ENCODE measurements at regions not wholly inside any gene's neighbourhood (a gene's known extent, or its start where the extent isn't known, plus 50 kb on each side); places are given as distances from the start of the nearest gene placed in this dataset.

GRCh38 chr3:34256791-34257190 is 458.4 kb downstream of the PDCD6IP start:
- TF ChIP-seq POLR2AphosphoS5 (IDR thresholded peaks at IDR 0.05; ENCODE audit: low read depth, low read length), result no peak
- no peak for TF ChIP-seq TAF1 (IDR thresholded peaks at IDR 0.05; ENCODE audit: borderline replicate concordance, low read depth, low read length)

Measured in GM12892 (cell line).